Raji (cell line): ENCODE measurements at regions not wholly inside any gene's neighbourhood (a gene's known extent, or its start where the extent isn't known, plus 50 kb on each side); places are given as distances from the start of the nearest gene placed in this dataset.

ENCODE experiments used
- POLR2A ChIP-seq: IDR thresholded peaks from 2 replicates; pipeline ENCODE4 v1.6.1; 2011; ENCODE audit warnings: low read depth, low read length, control low read depth; ENCODE audit not compliant: insufficient read depth

GRCh38 chr3:177665122-177665808 lies 468.0 kb upstream of the TBL1XR1 start:
- no peak for TF ChIP-seq POLR2A

GRCh38 chr3:177672252-177672911 lies 475.1 kb upstream of the TBL1XR1 start:
- no peak for TF ChIP-seq POLR2A

GRCh38 chr3:177673112-177673914 lies 476.0 kb upstream of the TBL1XR1 start:
- TF ChIP-seq POLR2A, result no peak

- no peak for TF ChIP-seq POLR2A
Measured at GRCh38 chr3:177674186-177674585, 476.9 kb upstream of the TBL1XR1 start.

- TF ChIP-seq POLR2A, result no peak
Measured at GRCh38 chr3:177676148-177676547, 478.9 kb upstream of the TBL1XR1 start.

- TF ChIP-seq POLR2A, result no peak
Measured at GRCh38 chr3:177676947-177677587, 479.8 kb upstream of the TBL1XR1 start.

GRCh38 chr3:177679568-177680471 lies 482.5 kb upstream of the TBL1XR1 start:
- no peak for TF ChIP-seq POLR2A

- no peak for TF ChIP-seq POLR2A
Measured at GRCh38 chr3:177680472-177680821, 483.2 kb upstream of the TBL1XR1 start.

GRCh38 chr3:177681156-177681555 lies 483.9 kb upstream of the TBL1XR1 start:
- no peak for TF ChIP-seq POLR2A

- no peak for TF ChIP-seq POLR2A
Measured at GRCh38 chr3:177681852-177682251, 484.6 kb upstream of the TBL1XR1 start.

GRCh38 chr3:177683586-177683985 lies 486.3 kb upstream of the TBL1XR1 start:
- TF ChIP-seq POLR2A, result no peak

GRCh38 chr3:177686671-177687070 lies 489.4 kb upstream of the TBL1XR1 start:
- TF ChIP-seq POLR2A, result no peak

- TF ChIP-seq POLR2A, result no peak
Measured at GRCh38 chr3:177687291-177687690, 490.0 kb upstream of the TBL1XR1 start.

GRCh38 chr3:177688152-177688551 lies 490.9 kb upstream of the TBL1XR1 start:
- no peak for TF ChIP-seq POLR2A

- TF ChIP-seq POLR2A, result no peak
Measured at GRCh38 chr3:177689077-177689476, 491.8 kb upstream of the TBL1XR1 start.

GRCh38 chr3:177689869-177690268 lies 492.6 kb upstream of the TBL1XR1 start:
- no peak for TF ChIP-seq POLR2A
